PC-3 (cell line): ENCODE measurements at regions not wholly inside any gene's neighbourhood (a gene's known extent, or its start where the extent isn't known, plus 50 kb on each side); places are given as distances from the start of the nearest gene placed in this dataset.

Source experiments
- ATAC-seq: fragments of 200-7000 bp; cut with Tn5 transposase; 2 replicates; pipeline ENCODE4 v1.9.1; 2020; ENCODE audit warnings: mild to moderate bottlenecking, moderate library complexity
- BruUV-seq: library from RNA; stranded (reverse); fragments of 400-500 nt; replicated peaks from 2 replicates; lab custom pipeline; 2021; lab: Mats Ljungman, UMichigan
- CTCF ChIA-PET: fragments of 300-600 bp; sonication (Branson Sonifier 250); formaldehyde crosslinking; loops from one replicate; lab custom pipeline; 2022; ENCODE audit warnings: antibody characterized with exemption; lab: Charles Lee
- POLR2A ChIA-PET: fragments of 300-600 bp; sonication (Branson Sonifier 250); formaldehyde crosslinking; loops from one replicate; lab custom pipeline; 2022; ENCODE audit warnings: antibody characterized with exemption; ENCODE audit not compliant: unreplicated experiment; lab: Charles Lee
- DNase-seq: peaks from one replicate; pipeline ENCODE4 v3.0.0-alpha.2; 2015
- H2AFZ ChIP-seq: fragments of 300-600 bp; sonication (generic); 2 replicates; pipeline ENCODE4 v1.6.0; 2016; ENCODE audit warnings: antibody characterized with exemption, low read length
- H3F3A ChIP-seq: fragments of 300-600 bp; sonication (generic); one replicate; pipeline ENCODE4 v1.6.0; 2017; ENCODE audit warnings: antibody characterized with exemption, low read length, control low read depth, mild to moderate bottlenecking; ENCODE audit not compliant: unreplicated experiment
- H3K27ac ChIP-seq: fragments of 300-600 bp; sonication (generic); 2 replicates; pipeline ENCODE4 v1.5.1; 2016; ENCODE audit warnings: mild to moderate bottlenecking, low read length
- H3K27me3 ChIP-seq: fragments of 300-600 bp; sonication (generic); 2 replicates; pipeline ENCODE4 v1.6.1; 2016; ENCODE audit warnings: low read length, mixed read lengths
- H3K36me3 ChIP-seq: fragments of 300-600 bp; sonication (generic); 2 replicates; pipeline ENCODE4 v1.6.1; 2016; ENCODE audit warnings: low read depth, mixed run types, low read length, mixed read lengths
- H3K4me1 ChIP-seq: fragments of 300-600 bp; sonication (generic); 2 replicates; pipeline ENCODE4 v1.5.1; 2016; ENCODE audit warnings: low read length; ENCODE audit not compliant: insufficient read depth
- H3K4me2 ChIP-seq: fragments of 300-600 bp; sonication (generic); 2 replicates; pipeline ENCODE4 v1.6.0; 2016; ENCODE audit warnings: low read length
- H3K4me3 ChIP-seq: fragments of 300-600 bp; sonication (generic); 2 replicates; pipeline ENCODE4 v1.5.1; 2016; ENCODE audit warnings: mild to moderate bottlenecking, low read length, mixed read lengths
- H3K79me2 ChIP-seq: fragments of 300-600 bp; sonication (generic); 2 replicates; pipeline ENCODE4 v1.6.1; 2017; ENCODE audit warnings: low read length, mixed read lengths
- H3K9ac ChIP-seq: fragments of 300-600 bp; sonication (generic); 2 replicates; pipeline ENCODE4 v1.6.0; 2016; ENCODE audit warnings: mild to moderate bottlenecking, low read length
- H3K9me2 ChIP-seq: fragments of 300-600 bp; sonication (generic); replicated peaks from 2 replicates; pipeline ENCODE4 v1.6.1; 2016; ENCODE audit warnings: mixed run types, low read length, mixed read lengths
- H3K9me3 ChIP-seq: fragments of 300-600 bp; sonication (generic); 2 replicates; pipeline ENCODE4 v1.6.1; 2016; ENCODE audit warnings: low read length, mixed read lengths
- H4K20me1 ChIP-seq: fragments of 300-600 bp; sonication (generic); 2 replicates; pipeline ENCODE4 v1.6.1; 2016; ENCODE audit warnings: low read length, mixed read lengths
- CTCF ChIP-seq: fragments of 300-600 bp; sonication (generic); conservative IDR thresholded peaks from 2 replicates; pipeline ENCODE4 v1.5.1; 2017; ENCODE audit warnings: antibody characterized with exemption, low read depth, mild to moderate bottlenecking, low read length
- EZH2 ChIP-seq: fragments of 300-600 bp; sonication (generic); IDR thresholded peaks from one replicate; pipeline ENCODE4 v1.6.1; 2017; ENCODE audit warnings: antibody characterized with exemption, mild to moderate bottlenecking, low read length; ENCODE audit not compliant: unreplicated experiment
- EZH2phosphoT487 ChIP-seq: fragments of 300-600 bp; sonication (generic); IDR thresholded peaks from 2 replicates; pipeline ENCODE4 v1.6.1; 2018; ENCODE audit warnings: mild to moderate bottlenecking, antibody characterized with exemption, low read length, borderline replicate concordance
- intact Hi-C: fragments of 100-400 bp; cut with micrococcal nuclease; formaldehyde crosslinking; loops from 2 replicates; pipeline ENCODE4 v1.9.0; 2023

GRCh38 chr7:155962968-155963300, 150.7 kb upstream of the SHH start:
- H3F3A ChIP-seq, result no peaks in the 10 kb centered on the region
- H3K4me1 ChIP-seq, result peaks cover 43% of the 10 kb centered on the region
- H3K9me2 ChIP-seq, result no peaks in the 10 kb centered on the region
- H3K9me3 ChIP-seq, result no peaks in the 10 kb centered on the region
- no peaks in the 10 kb centered on the region for H3K36me3 ChIP-seq
- intact Hi-C loops, result loop anchor here (1.0 to 10.0 kb wide), 7 partner anchors 12 to 512 kb away; partner anchors contain the start of gene SHH
- no peak overlapping the region for H2AFZ ChIP-seq
- TF ChIP-seq CTCF, result no peak
- no peak for TF ChIP-seq EZH2phosphoT487
- no peak for TF ChIP-seq EZH2
- no peaks in the 10 kb centered on the region for H4K20me1 ChIP-seq
- ATAC-seq, result no peak
- H3K4me3 ChIP-seq, result no peak overlapping the region
- H3K27me3 ChIP-seq, result no peaks in the 10 kb centered on the region
- no peak for DNase-seq
- peak overlapping the region; percentile 39 for H3K4me2 ChIP-seq
- H3K79me2 ChIP-seq, result no peaks in the 10 kb centered on the region
- POLR2A ChIA-PET, result interaction anchor here (0.9 kb wide), 1 partner anchor 11 kb away, joined by 3 read pairs; no protein-coding TSS in a partner anchor
- no TSS peak for BruUV-seq
- H3K27ac ChIP-seq, result peak overlapping the region; percentile 93
- H3K9ac ChIP-seq, result peak overlapping the region; percentile 41; the same call in 1 of the 2 replicates
- CTCF ChIA-PET, result no interaction called here

- peak overlapping the region; percentile 26; the same call in 1 of the 2 replicates for H3K4me3 ChIP-seq
- H3F3A ChIP-seq, result no peaks in the 10 kb centered on the region
- peak overlapping the region; percentile 62 for H3K9ac ChIP-seq
- peak; percentile 93 for DNase-seq
- intact Hi-C loops, result loop anchor here (1.0 to 10.0 kb wide), 7 partner anchors 11 to 512 kb away; partner anchors contain the start of gene SHH
- ATAC-seq, result peak; percentile 86
- H3K27me3 ChIP-seq, result no peaks in the 10 kb centered on the region
- no peaks in the 10 kb centered on the region for H3K9me2 ChIP-seq
- POLR2A ChIA-PET, result interaction anchor here (0.6 to 0.9 kb wide), 3 partner anchors 11 to 337 kb away, joined by 3 to 6 read pairs (median 5); no protein-coding TSS in a partner anchor
- TF ChIP-seq EZH2 (no peak), EZH2phosphoT487 (no peak), CTCF (no peak)
- peak overlapping the region; percentile 69 for H3K4me2 ChIP-seq
- TSS peak; percentile 58 for BruUV-seq
- peaks cover 43% of the 10 kb centered on the region for H3K4me1 ChIP-seq
- H2AFZ ChIP-seq, result no peak overlapping the region
- no peaks in the 10 kb centered on the region for H3K36me3 ChIP-seq
- H3K27ac ChIP-seq, result peak overlapping the region; percentile 93
- no peaks in the 10 kb centered on the region for H4K20me1 ChIP-seq
- CTCF ChIA-PET, result interaction anchor here (0.5 to 1.1 kb wide), 7 partner anchors 11 to 154 kb away, joined by 3 to 4 read pairs (median 3); no protein-coding TSS in a partner anchor
- no peaks in the 10 kb centered on the region for H3K79me2 ChIP-seq
- no peaks in the 10 kb centered on the region for H3K9me3 ChIP-seq
Observed at GRCh38 chr7:155962191-155962967, 150.1 kb upstream of the SHH start.
